ENCODE measurements at regions not wholly inside any gene's neighbourhood (a gene's known extent, or its start where the extent isn't known, plus 50 kb on each side); places are given as distances from the start of the nearest gene placed in this dataset.
"Not testable (repeated sequence)": the region's sequence is repeated elsewhere in the genome, so short reads cannot be mapped to it uniquely, and the experiment has no call there.

DNA sequence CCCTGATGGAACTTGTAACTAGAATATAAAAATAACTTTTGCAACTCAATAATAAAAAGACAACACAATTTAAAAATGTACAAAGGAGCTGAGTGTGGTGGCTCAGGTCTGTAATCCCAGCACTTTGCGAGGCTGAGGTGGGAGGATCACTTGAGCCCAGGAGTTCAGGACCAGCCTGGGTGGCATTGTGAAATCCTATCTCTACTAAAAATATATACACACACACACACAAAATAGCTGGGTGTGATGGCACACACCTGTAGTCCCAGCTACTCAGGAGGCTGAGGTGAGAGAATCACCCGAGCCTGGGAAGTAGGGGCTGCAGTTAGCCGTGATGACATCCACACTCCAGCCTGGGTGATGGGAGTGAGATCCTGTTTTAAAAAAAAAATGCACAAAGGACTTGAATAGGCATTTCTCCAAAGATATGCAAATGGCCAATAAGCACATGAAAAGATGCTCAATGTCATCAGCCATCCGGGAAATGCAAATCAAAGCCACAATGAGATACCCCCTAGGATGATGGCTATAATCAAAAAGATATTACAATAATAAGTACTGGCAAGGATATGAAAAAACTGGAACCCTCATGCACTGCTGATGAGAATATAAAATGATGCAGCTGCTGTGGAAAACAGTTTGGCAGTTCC is 59.8 kb upstream of the SEPTIN5 start:
- Histone ChIP-seq H3K4me3 (ENCODE audit: low read length) (no peak overlapping the region), H3K27ac (ENCODE audit: low read length) (no peak overlapping the region)

DNA sequence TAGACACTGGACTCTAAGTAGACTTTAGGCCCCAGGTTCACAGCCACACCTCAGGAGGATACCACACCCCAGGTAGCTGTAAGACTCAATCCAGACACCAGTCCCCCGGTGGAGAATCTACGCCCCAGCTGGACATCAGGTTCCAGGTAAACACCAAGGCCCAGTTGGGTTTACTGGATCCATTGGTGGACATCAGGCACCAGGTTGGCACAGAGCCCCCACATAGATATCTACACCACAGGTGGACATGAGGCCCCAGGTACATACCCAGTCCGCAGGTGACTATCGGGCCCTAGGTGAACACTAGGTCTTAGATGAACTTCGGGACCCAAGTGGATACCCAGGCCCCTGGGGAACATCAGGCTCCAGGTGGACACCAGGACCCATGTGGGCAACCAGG is 58.9 kb upstream of the SEPTIN5 start:
- H3K4me1 ChIP-seq (ENCODE audit: control insufficient read depth, low read depth, low read length), result peaks cover 5% of the 10 kb centered on the region

More for the DNA sequence above, 59.8 kb upstream of the SEPTIN5 start:
- no peaks in the 10 kb centered on the region for H3K27me3 ChIP-seq (ENCODE audit: control insufficient read depth, insufficient read depth, low read length)
- peaks cover 5% of the 10 kb centered on the region for H3K4me1 ChIP-seq (ENCODE audit: control insufficient read depth, low read depth, low read length)
- no peaks in the 10 kb centered on the region for H3K36me3 ChIP-seq (ENCODE audit: control insufficient read depth, low read depth, low read length)
- no peak overlapping the region for H3K9ac ChIP-seq (ENCODE audit: low read length)
- peaks cover under 1% of the 10 kb centered on the region for H3K9me3 ChIP-seq (ENCODE audit: control insufficient read depth, low read depth, low read length)

DNA sequence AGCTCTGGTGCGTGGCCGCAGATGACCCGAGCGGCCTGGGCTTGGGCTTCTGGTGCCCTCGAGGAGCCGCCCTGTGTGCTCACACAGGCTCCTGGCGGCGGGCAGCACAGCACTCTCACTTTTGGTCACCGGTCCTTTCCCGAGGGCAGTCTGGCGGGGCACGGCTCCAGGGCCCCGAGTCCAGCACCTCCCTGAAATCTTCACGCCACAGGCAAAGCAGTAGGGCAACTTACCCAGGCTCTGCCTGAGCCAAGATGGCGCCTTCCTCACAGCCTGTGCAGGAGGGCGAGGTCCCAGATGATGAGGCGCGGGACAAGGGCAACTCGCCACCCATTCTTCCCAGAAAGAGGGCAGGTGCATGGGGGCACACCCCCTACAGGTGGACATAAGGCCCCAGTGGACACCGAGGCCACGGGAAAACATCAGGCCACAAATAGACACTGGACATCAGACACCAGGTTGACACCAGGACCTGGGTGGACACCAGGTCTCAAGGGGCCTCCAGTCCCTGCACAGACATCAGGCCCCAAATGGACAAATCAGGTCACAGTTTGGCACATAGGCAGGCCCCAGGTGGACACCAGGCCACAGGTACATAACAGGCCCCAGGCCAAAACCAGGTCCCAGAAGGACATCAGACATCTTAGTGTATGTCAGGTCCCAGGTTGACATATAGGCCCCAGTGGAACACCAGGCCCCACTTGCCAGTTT is 57.6 kb upstream of the SEPTIN5 start:
- Histone ChIP-seq H3K9me3 (ENCODE audit: control insufficient read depth, low read depth, low read length) (no peaks in the 10 kb centered on the region), H3K9ac (ENCODE audit: low read length) (no peak overlapping the region), H3K4me3 (ENCODE audit: low read length) (no peak overlapping the region), H3K27me3 (ENCODE audit: control insufficient read depth, insufficient read depth, low read length) (no peaks in the 10 kb centered on the region), H3K27ac (ENCODE audit: low read length) (no peak overlapping the region), H3K36me3 (ENCODE audit: control insufficient read depth, low read depth, low read length) (no peaks in the 10 kb centered on the region), H3K4me1 (ENCODE audit: control insufficient read depth, low read depth, low read length) (peaks cover 5% of the 10 kb centered on the region)

More for the DNA sequence above, 58.9 kb upstream of the SEPTIN5 start:
- Histone ChIP-seq H3K36me3 (ENCODE audit: control insufficient read depth, low read depth, low read length) (no peaks in the 10 kb centered on the region), H3K9ac (ENCODE audit: low read length) (no peak overlapping the region), H3K9me3 (ENCODE audit: control insufficient read depth, low read depth, low read length) (no peaks in the 10 kb centered on the region), H3K27me3 (ENCODE audit: control insufficient read depth, insufficient read depth, low read length) (no peaks in the 10 kb centered on the region), H3K27ac (ENCODE audit: low read length) (no peak overlapping the region), H3K4me3 (ENCODE audit: low read length) (no peak overlapping the region)

- Histone ChIP-seq H3K27me3 (ENCODE audit: control insufficient read depth, insufficient read depth, low read length) (no peaks in the 10 kb centered on the region), H3K9me3 (ENCODE audit: control insufficient read depth, low read depth, low read length) (no peaks in the 10 kb centered on the region), H3K4me1 (ENCODE audit: control insufficient read depth, low read depth, low read length) (peaks cover 5% of the 10 kb centered on the region), H3K27ac (ENCODE audit: low read length) (no peak overlapping the region), H3K9ac (ENCODE audit: low read length) (no peak overlapping the region), H3K36me3 (ENCODE audit: control insufficient read depth, low read depth, low read length) (no peaks in the 10 kb centered on the region), H3K4me3 (ENCODE audit: low read length) (no peak overlapping the region)
Observed at GRCh38 chr22:19657252-19658056, 56.8 kb upstream of the SEPTIN5 start.

- Histone ChIP-seq H3K27ac (ENCODE audit: low read length) (no peak overlapping the region), H3K36me3 (ENCODE audit: control insufficient read depth, low read depth, low read length) (no peaks in the 10 kb centered on the region), H3K9ac (ENCODE audit: low read length) (no peak overlapping the region), H3K27me3 (ENCODE audit: control insufficient read depth, insufficient read depth, low read length) (no peaks in the 10 kb centered on the region), H3K9me3 (ENCODE audit: control insufficient read depth, low read depth, low read length) (no peaks in the 10 kb centered on the region), H3K4me1 (ENCODE audit: control insufficient read depth, low read depth, low read length) (peaks cover 5% of the 10 kb centered on the region), H3K4me3 (ENCODE audit: low read length) (no peak overlapping the region)
Observed at GRCh38 chr22:19658057-19658966, 56.0 kb upstream of the SEPTIN5 start.

GRCh38 chr22:19658967-19659804 is 55.1 kb upstream of the SEPTIN5 start:
- Histone ChIP-seq H3K36me3 (ENCODE audit: control insufficient read depth, low read depth, low read length) (no peaks in the 10 kb centered on the region), H3K4me1 (ENCODE audit: control insufficient read depth, low read depth, low read length) (peaks cover 7% of the 10 kb centered on the region), H3K4me3 (ENCODE audit: low read length) (no peak overlapping the region), H3K9me3 (ENCODE audit: control insufficient read depth, low read depth, low read length) (no peaks in the 10 kb centered on the region), H3K9ac (ENCODE audit: low read length) (no peak overlapping the region), H3K27me3 (ENCODE audit: control insufficient read depth, insufficient read depth, low read length) (no peaks in the 10 kb centered on the region), H3K27ac (ENCODE audit: low read length) (no peak overlapping the region)

DNA sequence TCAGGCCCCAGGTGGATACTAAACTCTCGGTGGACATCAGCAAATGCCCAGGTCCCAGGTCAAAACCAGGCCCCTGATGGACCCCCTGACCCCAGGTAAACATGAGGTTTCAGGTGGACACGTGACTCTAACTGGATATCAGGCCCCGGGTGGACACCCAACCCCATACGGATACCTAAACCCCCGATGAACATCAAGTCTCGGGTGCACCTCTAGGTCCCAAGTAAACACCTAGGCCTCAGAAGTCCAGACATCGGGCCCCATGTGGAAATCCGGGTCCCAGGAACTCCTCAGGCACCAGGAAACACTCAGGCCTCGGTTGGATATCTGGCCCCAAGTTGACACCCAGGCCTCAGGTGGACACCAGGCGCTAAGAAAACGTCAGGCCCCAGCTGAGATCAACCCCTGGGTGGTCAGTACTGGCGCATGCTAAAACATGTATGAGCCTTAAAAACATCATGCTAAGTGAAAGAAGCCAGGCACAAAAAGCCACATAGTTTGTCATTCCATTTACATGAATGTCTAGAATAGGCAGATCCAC is 54.4 kb upstream of the SEPTIN5 start:
- Histone ChIP-seq H3K9me3 (ENCODE audit: control insufficient read depth, low read depth, low read length) (no peaks in the 10 kb centered on the region), H3K36me3 (ENCODE audit: control insufficient read depth, low read depth, low read length) (no peaks in the 10 kb centered on the region), H3K4me1 (ENCODE audit: control insufficient read depth, low read depth, low read length) (peaks cover 3% of the 10 kb centered on the region), H3K9ac (ENCODE audit: low read length) (no peak overlapping the region), H3K4me3 (ENCODE audit: low read length) (no peak overlapping the region), H3K27me3 (ENCODE audit: control insufficient read depth, insufficient read depth, low read length) (no peaks in the 10 kb centered on the region), H3K27ac (ENCODE audit: low read length) (no peak overlapping the region)

GRCh38 chr22:19660583-19660982 is 53.7 kb upstream of the SEPTIN5 start:
- H3K36me3 ChIP-seq (ENCODE audit: control insufficient read depth, low read depth, low read length); H3K9me3 ChIP-seq (ENCODE audit: control insufficient read depth, low read depth, low read length); H3K27ac ChIP-seq (ENCODE audit: low read length); H3K4me3 ChIP-seq (ENCODE audit: low read length); H3K4me1 ChIP-seq (ENCODE audit: control insufficient read depth, low read depth, low read length); H3K27me3 ChIP-seq (ENCODE audit: control insufficient read depth, insufficient read depth, low read length); H3K9ac ChIP-seq (ENCODE audit: low read length): not testable (repeated sequence)

GRCh38 chr22:19661156-19661555 is 53.1 kb upstream of the SEPTIN5 start:
- no peak overlapping the region for H3K4me3 ChIP-seq (ENCODE audit: low read length)
- H3K27me3 ChIP-seq (ENCODE audit: control insufficient read depth, insufficient read depth, low read length), result no peaks in the 10 kb centered on the region
- H3K36me3 ChIP-seq (ENCODE audit: control insufficient read depth, low read depth, low read length), result no peaks in the 10 kb centered on the region
- no peaks in the 10 kb centered on the region for H3K9me3 ChIP-seq (ENCODE audit: control insufficient read depth, low read depth, low read length)
- H3K27ac ChIP-seq (ENCODE audit: low read length), result no peak overlapping the region
- peaks cover 3% of the 10 kb centered on the region for H3K4me1 ChIP-seq (ENCODE audit: control insufficient read depth, low read depth, low read length)
- no peak overlapping the region for H3K9ac ChIP-seq (ENCODE audit: low read length)

- not testable (repeated sequence) for H3K36me3 ChIP-seq (ENCODE audit: control insufficient read depth, low read depth, low read length); H3K9ac ChIP-seq (ENCODE audit: low read length); H3K4me1 ChIP-seq (ENCODE audit: control insufficient read depth, low read depth, low read length); H3K9me3 ChIP-seq (ENCODE audit: control insufficient read depth, low read depth, low read length); H3K4me3 ChIP-seq (ENCODE audit: low read length); H3K27me3 ChIP-seq (ENCODE audit: control insufficient read depth, insufficient read depth, low read length); H3K27ac ChIP-seq (ENCODE audit: low read length)
Observed at GRCh38 chr22:19662049-19662684, 52.1 kb upstream of the SEPTIN5 start.

Data from iPS-18a (cell line).